Kidney (tissue), 13 donors: ENCODE measurements at regions not wholly inside any gene's neighbourhood (a gene's known extent, or its start where the extent isn't known, plus 50 kb on each side); places are given as distances from the start of the nearest gene placed in this dataset.

ENCODE experiments used
- DNase-seq, 5 donors: peaks; one replicate each; pipeline ENCODE4 v3.0.0-alpha.2; 2013 to 2020
- FAIRE-seq: peaks from 2 replicates; lab custom pipeline; 2012; peaks lifted over from hg19 to GRCh38; lab: Jason Lieb, UNC
- H3K27ac ChIP-seq, 2 donors: one replicate each; pipeline ENCODE4 v1.7.0; 2013; ENCODE audit warnings: low read depth in 2 of 2, low read length in 2 of 2, inconsistent platforms in 1 of 2
- H3K27me3 ChIP-seq: one replicate; pipeline ENCODE4 v1.7.1; 2013; ENCODE audit warnings: low read length, inconsistent platforms; ENCODE audit not compliant: control insufficient read depth, insufficient read depth
- H3K36me3 ChIP-seq, 3 donors: one replicate each; pipeline versions ENCODE4 v1.7.0 to v1.7.1; 2013; ENCODE audit warnings: low read length in 3 of 3, control low read depth in 1 of 3, inconsistent platforms in 1 of 3; ENCODE audit not compliant: insufficient read depth in 3 of 3, control insufficient read depth in 2 of 3
- H3K4me1 ChIP-seq, 3 donors: one replicate each; pipeline versions ENCODE4 v1.7.0 to v1.7.1; 2013; ENCODE audit warnings: low read length in 3 of 3, inconsistent platforms in 1 of 3, low read depth in 1 of 3; ENCODE audit not compliant: control insufficient read depth in 2 of 3, insufficient read depth in 2 of 3
- H3K4me3 ChIP-seq, 3 donors: one replicate each; pipeline versions ENCODE4 v1.7.0 to v1.8.1; 2013; ENCODE audit warnings: low read length in 3 of 3, control low read depth in 1 of 3, inconsistent platforms in 1 of 3
- H3K9ac ChIP-seq, 3 donors: one replicate each; pipeline versions ENCODE4 v1.7.0 to v1.7.1; 2013; ENCODE audit warnings: low read length in 3 of 3, control low read depth in 1 of 3, inconsistent platforms in 1 of 3
- H3K9me3 ChIP-seq, 3 donors: one replicate each; pipeline versions ENCODE4 v1.7.0 to v1.7.1; 2013; ENCODE audit warnings: low read length in 3 of 3, control low read depth in 1 of 3, inconsistent platforms in 1 of 3; ENCODE audit not compliant: control insufficient read depth in 2 of 3, insufficient read depth in 1 of 3
- CTCF ChIP-seq: IDR thresholded peaks from 3 replicates; pipeline ENCODE4 v1.5.1; 2012; ENCODE audit warnings: mild to moderate bottlenecking, moderate library complexity, borderline replicate concordance; ENCODE audit not compliant: insufficient read depth; ENCODE audit errors: extremely low read depth
- intact Hi-C: fragments of 100-400 bp; cut with DNase I; formaldehyde crosslinking; loops from one replicate; pipeline ENCODE4 v1.11.1; 2022
- donor health status: control.
- donor health status: control.
- donor health status: control.
- donor health status: control.
- donor health status: control.
- donor health status: DM: yes; HTN: yes; CAD: no.
- donor health status: Normal renal cell carcinoma (clear cell type).

- H3K36me3 ChIP-seq = no peaks in the 10 kb centered on the region
- intact Hi-C loops = no loop called here
- H3K4me1 ChIP-seq = no peaks in the 10 kb centered on the region
- no peak for DNase-seq
- H3K9me3 ChIP-seq = peaks cover 0 to 5% (median 0%) of the 10 kb centered on the region in 3 donors
- H3K4me3 ChIP-seq = no peak overlapping the region
- H3K27me3 ChIP-seq = no peaks in the 10 kb centered on the region
- no peak for TF ChIP-seq CTCF
- no peak for FAIRE-seq
- H3K27ac ChIP-seq = no peak overlapping the region
- H3K9ac ChIP-seq = no peak overlapping the region
Observed at GRCh38 chr12:33192226-33192625, 247.4 kb downstream of the SYT10 start.

GRCh38 chr12:33187409-33187808, 252.2 kb downstream of the SYT10 start:
- H3K9me3 ChIP-seq = peaks cover 0 to 5% (median 0%) of the 10 kb centered on the region in 3 donors
- H3K36me3 ChIP-seq = no peaks in the 10 kb centered on the region
- H3K4me1 ChIP-seq = no peaks in the 10 kb centered on the region
- no peaks in the 10 kb centered on the region for H3K27me3 ChIP-seq
- intact Hi-C loops = no loop called here
- no peak overlapping the region for H3K4me3 ChIP-seq
- TF ChIP-seq CTCF = no peak
- DNase-seq (no peak), FAIRE-seq (no peak)
- no peak overlapping the region for H3K27ac ChIP-seq
- no peak overlapping the region for H3K9ac ChIP-seq

GRCh38 chr12:33184161-33184560, 255.5 kb downstream of the SYT10 start:
- no peak overlapping the region for H3K27ac ChIP-seq
- DNase-seq = no peak
- no peak for FAIRE-seq
- no peak for TF ChIP-seq CTCF
- no peaks in the 10 kb centered on the region for H3K36me3 ChIP-seq
- no peaks in the 10 kb centered on the region for H3K9me3 ChIP-seq
- H3K27me3 ChIP-seq = no peaks in the 10 kb centered on the region
- no peak overlapping the region for H3K9ac ChIP-seq
- intact Hi-C loops = no loop called here
- no peaks in the 10 kb centered on the region for H3K4me1 ChIP-seq
- no peak overlapping the region for H3K4me3 ChIP-seq

GRCh38 chr12:33182485-33182884, 257.1 kb downstream of the SYT10 start:
- no peaks in the 10 kb centered on the region for H3K4me1 ChIP-seq
- H3K9me3 ChIP-seq = no peaks in the 10 kb centered on the region
- TF ChIP-seq CTCF = no peak
- intact Hi-C loops = no loop called here
- H3K4me3 ChIP-seq = no peak overlapping the region
- DNase-seq = no peak
- H3K27me3 ChIP-seq = no peaks in the 10 kb centered on the region
- no peak overlapping the region for H3K27ac ChIP-seq
- no peak overlapping the region for H3K9ac ChIP-seq
- FAIRE-seq = no peak
- H3K36me3 ChIP-seq = no peaks in the 10 kb centered on the region
